ENCODE measurements at regions not wholly inside any gene's neighbourhood (a gene's known extent, or its start where the extent isn't known, plus 50 kb on each side); places are given as distances from the start of the nearest gene placed in this dataset.
"Not testable (repeated sequence)": the region's sequence is repeated elsewhere in the genome, so short reads cannot be mapped to it uniquely, and the experiment has no call there.

DNA sequence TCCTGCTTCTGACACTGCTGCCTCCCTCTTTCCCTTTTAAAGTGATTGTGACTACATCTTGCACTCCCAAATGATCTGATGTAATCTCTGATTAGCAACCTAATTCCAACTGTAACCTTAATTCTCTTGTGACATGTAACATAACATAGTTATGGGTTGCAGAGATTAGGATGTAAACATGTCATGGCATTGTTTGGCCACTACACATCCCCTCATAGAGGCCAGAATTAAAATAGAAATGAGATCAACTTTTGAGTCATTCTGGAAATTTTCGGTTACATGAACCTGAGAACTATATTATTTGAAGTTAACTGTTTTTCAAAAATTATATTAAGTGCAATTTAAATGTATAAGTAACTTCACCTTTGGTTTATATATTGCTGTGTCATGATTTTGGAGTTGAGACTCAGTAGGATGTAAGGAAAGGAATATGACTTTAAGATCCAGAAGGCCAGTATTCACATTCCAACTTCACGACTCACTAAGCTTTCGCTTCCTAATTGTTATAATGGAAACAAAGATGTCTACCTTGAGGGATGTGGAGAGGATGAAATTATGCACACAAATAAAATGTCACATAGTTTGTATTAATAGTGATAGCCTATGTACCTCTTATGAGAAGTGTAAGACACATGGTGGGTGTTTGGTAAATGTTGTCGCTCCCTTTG is 611.9 kb upstream of the MAP3K7 start:
- DNase-seq (ENCODE audit: extremely low read depth, low read depth, low spot score) = no peak

DNA sequence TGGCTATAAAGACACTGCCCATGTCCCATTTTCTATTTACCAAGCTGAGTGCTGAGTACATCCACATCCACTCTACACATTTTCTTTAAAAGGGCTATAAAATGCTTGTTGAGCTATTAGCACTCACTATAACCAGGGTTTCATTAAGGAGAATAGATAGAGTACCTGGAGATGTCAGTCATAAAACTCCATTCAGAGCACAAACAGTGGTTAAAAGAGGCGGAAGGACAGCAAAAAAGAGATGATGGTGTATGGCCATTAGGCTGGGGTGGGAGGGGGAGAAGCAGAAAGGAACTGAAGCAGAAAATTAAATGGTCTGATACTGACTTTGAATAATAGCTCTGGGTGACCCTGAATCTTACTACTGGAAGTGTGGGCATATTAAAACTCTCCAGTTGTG is 609.9 kb upstream of the MAP3K7 start:
- no peak for DNase-seq (ENCODE audit: extremely low read depth, low read depth, low spot score)

DNA sequence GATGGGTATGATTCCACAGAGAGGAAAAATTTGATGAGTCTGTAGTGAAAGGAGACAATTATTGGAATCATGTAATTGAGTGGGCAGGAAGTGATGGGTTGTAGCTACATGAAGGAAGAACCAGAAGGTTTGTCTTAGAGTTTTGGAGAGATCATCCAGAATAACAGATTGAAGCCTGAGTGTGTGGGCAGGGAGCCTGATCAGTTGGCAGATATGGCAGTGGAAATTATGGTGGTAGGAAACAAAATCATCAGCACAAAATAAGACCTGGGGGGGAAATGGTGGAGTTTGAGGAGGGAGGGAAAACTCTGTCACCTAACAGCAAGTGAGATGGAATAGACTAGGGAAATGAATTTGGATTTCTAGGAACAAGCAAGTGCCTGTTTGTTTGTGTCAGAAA is 606.6 kb upstream of the MAP3K7 start:
- DNase-seq (ENCODE audit: extremely low read depth, low read depth, low spot score) = no peak

DNA sequence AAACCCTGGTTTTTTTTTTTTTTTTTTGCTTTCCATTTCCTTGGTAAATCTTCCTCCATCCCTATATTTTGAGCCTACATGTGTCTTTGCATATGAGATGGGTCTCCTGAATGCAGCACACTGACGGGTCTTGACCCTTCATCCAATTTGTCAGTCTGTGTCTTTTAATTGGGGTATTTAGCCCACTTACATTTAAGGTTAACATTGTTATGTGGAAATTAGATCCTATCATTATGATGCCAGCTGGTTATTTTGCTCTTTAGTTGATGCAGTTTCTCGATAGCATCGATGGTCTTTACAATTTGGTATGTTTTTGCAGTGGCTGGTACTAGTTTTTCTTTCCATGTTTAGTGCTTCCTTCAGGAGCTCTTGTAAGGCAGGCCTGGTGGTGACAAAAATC is 603.2 kb upstream of the MAP3K7 start:
- not testable (repeated sequence) for DNase-seq (ENCODE audit: extremely low read depth, low read depth, low spot score)

DNA sequence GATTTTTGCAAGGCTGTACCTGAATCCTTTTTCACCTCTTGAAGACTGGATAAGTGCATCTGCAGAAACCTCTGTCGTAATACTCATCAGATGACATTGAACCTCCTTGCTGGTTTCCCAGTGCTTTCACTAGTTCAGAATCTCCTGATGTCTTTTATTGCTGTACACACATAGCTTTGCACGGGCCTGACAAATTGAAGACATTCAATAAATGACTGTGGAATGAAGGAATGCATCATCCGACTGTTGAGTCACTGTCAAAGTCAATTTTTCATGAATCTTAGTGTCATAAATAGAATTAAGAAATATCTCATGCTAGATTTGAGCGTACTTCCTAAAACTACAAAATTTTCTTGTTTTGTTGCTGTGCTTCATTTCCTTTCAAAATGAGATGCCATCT is 598.2 kb upstream of the MAP3K7 start:
- DNase-seq (ENCODE audit: extremely low read depth, low read depth, low spot score) = no peak

DNA sequence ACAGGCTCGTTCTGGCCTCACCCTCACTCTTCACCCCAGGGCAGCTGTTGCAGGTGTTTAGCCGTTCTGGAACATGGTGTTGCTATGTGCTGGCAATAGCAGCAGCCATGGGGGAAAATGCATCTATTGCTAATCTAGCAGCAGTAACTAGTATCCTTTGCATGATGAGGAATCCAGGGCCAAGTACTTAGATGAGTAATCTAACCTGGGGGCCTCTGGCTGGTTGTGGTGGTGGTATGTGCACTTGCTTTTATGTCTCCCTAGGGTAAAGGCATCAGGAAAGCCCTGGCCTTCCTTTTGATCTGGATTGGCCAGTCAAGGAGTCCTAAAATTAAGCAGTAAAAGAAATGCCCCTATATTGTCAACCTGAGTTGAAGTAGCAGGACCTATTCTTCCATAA is 594.5 kb upstream of the MAP3K7 start:
- no peak for DNase-seq (ENCODE audit: extremely low read depth, low read depth, low spot score)

DNA sequence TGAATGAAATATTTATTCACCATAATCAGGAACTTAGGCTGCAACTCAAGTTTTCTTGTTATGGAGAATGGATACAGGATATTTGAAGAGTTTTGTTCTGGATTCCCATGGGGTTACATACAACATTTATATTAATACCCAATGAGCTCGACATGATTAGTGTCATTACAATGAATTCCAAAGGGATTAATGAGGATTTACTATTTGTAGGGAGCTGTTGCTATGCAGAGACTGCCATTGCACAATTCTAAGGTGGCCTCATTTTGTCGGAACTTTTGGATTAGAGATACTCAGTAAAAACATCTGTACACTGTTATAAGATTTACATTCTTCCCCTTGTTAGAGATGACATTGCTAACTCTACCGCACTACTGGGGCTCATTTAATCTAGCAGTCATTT is 586.8 kb upstream of the MAP3K7 start:
- no peak for DNase-seq (ENCODE audit: extremely low read depth, low read depth, low spot score)

DNA sequence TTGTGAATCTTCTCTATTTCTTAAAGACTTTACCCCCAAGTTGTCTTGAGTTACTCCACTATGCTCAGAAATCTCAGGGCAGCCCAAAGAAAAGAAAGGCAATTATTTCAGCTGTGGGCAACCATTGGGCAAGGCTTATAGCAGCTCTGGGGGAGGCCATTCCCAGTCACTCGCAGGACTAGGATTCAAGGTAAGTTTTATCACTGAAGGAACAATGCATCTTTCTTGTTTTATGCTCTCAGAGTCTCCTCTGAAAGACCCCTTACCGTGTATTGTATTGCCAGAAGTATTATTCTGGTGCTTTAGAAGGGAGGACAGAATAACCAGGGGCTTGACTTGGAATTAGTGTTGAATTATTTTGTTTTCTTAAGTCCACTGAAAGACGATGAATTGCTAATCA is 586.3 kb upstream of the MAP3K7 start:
- no peak for DNase-seq (ENCODE audit: extremely low read depth, low read depth, low spot score)

DNA sequence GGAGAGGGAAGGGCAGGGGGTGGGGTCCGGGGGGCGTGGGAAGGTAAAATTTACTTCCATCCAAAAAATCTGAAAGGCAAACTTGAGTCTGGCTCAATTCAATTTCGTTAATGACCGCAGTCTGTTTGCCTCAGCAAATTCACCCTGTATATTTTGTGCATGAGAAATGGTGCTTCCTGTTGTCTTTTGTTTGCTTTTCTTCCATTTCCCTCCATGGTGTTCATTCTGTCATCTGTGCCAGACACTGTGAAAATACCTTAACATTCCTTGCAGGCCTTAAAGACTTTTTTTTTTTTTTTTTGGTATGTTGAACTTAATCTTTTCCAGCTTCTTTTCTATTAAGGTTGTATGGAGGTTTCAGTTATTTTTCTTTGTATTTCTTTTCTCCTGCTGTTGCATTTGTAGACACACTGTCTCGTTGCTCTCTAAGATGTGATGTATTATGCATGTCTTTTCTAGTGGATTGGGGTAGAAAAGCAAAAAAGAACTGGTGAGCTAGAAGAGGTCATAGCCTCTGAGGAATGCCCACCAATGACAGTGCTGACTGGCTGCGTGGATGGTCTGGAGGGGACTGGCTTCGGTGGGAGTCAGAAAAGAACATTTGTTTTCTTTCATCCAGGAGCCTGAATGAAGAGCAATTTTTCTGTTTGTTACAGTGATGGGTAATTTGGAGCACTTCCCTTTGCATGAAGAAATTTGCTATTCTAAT is 585.0 kb upstream of the MAP3K7 start:
- DNase-seq (ENCODE audit: extremely low read depth, low read depth, low spot score) = no peak

DNA sequence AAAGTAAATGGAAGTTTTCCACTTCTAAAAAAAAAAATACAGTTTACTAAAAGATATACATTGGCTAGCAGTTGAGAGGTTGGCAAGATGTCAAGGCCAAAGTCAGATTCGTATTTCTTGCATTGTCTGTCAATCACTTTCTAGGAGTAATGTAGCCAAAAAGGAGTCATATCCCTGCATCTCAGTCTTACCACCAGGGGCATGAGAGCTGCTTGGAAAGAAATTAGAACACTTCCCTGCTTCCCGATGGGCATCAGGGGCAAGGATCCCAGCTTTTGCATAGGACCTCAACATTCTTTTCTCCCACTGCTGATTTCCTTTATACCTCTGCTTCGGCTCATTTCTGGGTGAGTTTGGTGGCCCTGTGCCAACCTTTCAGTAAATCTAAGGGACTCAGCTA is 581.0 kb upstream of the MAP3K7 start:
- no peak for DNase-seq (ENCODE audit: extremely low read depth, low read depth, low spot score)

DNA sequence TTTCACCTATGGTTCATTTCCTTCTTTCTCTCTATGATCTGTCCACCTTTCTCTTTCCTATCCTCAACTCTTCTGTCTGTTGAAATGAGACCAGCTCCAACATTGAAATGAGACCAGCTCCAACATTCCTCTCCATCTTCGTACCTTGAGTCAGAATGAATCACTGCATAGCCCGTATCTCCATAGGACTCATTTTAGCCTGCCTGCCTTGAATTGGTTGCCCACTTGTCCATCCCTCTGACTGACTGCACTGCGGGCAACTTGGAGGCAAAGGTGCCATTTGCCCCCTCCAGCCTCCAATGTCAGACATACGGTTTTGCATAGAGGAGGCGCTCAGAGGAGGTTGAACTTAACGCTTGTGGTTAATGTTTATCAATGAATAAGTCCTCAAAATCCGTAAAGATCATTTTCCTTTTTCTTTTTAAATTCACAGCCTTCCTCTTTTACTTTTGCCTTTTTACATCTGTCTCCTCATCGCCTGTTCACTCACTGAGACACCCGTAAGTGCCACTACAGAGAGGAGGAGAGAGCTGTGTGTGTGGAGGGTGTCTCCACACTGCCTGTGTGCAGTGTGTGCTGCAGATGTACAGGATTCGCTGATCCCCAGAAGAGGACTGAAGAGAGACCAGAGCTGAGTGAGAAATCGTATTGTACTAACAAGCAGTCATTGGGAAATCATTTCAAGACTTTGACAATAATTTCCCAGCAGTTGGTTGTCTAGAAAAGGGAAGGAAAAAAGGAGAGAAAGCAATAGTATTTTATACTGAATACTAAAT is 579.6 kb upstream of the MAP3K7 start:
- DNase-seq (ENCODE audit: extremely low read depth, low read depth, low spot score) = no peak

DNA sequence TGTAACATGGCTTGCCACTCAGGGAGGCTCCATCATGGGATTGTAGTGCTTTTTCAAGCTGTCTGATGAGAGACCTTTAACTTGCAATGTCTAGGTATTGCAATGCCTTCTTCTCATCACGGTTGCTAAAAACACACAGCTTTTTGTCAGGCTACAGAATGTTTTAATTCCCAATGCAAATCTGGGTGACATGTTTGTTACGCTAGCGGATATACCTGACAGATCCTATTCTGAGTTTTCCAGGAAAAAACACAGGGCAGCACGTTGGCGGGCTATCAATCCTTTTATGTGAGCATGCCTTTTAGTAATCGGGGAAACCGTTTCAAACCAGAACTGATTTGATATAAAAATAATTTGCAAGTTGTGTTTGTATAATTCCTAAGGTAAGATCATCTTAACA is 577.2 kb upstream of the MAP3K7 start:
- no peak for DNase-seq (ENCODE audit: extremely low read depth, low read depth, low spot score)

DNA sequence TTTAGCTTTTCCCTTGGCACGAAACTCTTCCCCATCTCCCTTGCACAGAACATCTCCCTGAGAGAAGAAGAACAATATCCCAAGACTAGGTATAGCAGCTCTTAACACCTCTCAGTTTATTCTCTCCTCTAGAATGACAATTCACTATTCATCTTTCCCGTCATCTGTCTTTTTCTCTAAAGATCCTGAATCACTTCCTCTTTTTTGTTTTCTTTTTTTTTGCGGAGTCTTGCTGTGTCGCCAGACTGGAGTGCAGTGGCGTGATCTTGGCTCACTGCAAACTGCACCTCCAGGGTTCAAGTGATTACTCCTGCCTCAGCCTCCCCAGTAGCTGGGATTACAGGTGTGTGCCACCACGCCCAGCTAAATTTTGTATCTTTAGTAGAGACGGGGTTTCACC is 574.4 kb upstream of the MAP3K7 start:
- DNase-seq (ENCODE audit: extremely low read depth, low read depth, low spot score) = no peak

DNA sequence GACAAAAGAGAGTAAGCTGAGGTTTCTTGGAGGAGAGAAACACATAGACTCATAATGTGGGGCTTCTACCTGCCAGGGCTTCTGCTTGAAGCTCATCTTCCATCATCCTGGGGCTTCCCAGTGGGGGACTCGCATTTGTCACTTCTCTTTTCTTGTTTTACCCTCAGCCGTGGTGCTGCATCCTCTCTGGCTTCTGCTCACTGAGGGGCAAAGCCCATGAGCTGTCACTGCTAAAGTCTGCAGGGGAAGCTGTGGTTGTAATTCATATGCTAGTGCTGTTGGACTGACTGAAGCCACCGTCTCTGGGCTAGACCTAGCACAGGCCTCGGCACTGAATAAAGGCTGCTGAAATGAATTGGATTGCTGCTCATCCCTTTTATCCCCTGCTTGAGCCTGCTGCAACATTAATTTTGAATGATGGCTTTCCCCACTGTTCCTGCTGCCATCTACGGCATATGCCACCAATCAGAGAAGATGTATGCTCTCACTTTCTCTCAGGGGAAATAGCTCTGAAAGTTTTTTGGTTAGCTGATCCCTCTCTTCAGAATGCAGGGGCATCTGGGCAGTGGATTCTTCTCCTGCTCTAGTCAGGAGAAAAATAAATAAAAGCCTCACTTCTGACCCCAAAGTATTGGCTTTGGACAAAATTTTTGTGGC is 568.4 kb upstream of the MAP3K7 start:
- DNase-seq (ENCODE audit: extremely low read depth, low read depth, low spot score) = no peak

DNA sequence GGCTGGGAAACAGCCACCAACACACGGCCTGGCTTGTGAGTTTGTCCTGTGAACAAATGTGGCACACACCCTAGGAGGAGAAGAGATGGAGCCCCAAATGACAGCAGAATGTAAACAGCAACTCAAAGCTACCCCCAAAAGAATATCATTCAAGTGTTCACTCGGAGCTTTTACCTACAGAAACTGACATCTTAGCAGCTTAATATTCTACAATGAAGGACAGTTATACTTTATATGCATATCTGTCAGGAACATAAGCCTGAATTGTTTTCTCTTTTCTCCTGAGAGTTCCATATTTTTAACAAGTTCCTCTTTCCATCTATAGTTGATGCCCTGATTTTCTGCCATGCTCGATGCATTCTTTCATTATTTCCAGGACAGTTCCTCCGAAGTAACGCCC is 566.0 kb upstream of the MAP3K7 start:
- DNase-seq (ENCODE audit: extremely low read depth, low read depth, low spot score) = no peak

DNA sequence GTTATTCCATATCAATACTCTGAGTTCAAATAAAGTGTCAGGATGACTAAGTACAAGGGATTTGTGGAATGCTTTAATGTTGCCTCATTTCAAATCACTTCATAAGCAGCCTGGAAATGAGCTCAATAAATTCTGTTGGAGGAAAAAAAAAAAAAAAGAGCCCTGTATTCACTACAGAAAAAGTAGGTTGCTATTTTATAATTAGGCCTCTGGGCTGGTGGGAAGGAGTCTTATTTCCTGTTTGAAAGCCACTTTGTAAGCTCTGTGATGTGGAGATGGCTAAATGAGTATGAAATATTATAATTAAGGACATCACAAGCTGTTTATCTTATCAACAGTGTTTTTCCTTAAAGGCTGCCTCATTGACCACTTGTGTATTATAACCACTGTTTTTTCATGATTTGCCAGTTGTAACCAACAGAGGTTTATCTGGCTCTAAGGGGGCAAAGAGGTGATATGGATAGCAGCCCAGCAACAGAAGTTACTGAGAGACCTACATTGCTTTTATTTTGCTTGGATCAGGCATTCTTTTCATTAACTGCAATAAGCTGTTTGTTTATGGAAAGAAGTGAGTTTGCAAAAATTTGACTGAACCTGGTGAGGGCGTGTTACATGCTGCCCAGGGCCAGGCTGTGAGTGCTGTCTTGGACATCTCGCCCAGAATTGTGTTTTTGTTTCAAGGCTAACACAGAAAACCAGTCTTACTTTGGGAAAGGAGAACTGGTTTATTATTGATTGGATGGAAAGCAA is 563.3 kb upstream of the MAP3K7 start:
- DNase-seq (ENCODE audit: extremely low read depth, low read depth, low spot score) = no peak

DNA sequence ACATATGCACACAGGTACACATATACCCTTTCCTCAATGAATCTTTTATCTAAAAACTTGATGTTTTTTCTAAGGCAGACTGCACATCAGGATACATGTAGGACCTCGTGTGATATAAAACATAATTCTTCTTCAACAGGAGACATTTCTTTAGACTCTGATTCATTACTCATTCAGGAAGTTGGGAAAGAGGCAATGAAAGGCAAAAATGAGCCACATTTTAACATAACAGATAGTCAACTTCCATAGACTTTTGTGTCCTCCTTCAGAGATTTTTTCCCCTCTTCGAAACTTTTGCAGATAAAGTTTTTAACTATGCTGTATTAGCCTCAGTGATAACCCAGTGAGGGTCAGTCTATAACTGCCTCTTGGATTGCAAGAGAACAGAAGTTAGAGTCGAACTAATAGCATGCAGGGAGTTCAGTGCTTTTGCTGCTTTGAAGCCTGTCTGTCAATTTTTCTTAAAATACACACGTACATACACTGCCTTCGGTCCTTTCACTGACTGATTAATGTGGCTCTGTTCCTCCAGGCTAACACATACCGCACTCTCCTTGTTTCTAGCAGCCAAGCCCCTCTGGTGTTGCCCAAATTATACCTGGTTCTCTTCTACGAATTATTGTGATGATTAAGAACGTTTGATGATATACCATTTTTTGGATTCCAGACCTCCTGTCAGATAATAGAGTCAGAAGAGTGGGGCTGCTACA is 562.5 kb upstream of the MAP3K7 start:
- DNase-seq (ENCODE audit: extremely low read depth, low read depth, low spot score) = no peak

DNA sequence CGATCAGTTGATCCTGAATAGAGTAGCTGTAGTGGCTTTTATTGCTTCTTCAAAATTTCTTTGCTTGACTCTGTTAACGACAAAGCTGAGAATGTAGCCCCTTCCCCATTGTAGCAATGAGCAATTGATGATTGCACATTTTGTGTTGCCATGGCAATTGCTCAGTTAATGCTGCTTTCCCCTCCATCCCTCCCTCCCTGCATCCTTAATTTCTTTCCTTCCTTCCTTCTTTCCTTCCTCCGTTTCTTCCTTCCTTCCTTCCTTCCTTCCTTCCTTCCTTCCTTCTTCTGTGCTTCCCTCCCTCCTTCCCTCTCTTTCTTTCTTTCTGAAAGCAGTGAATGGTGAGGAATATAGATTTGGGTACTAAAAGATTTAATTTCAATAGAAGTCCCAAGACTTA is 557.3 kb upstream of the MAP3K7 start:
- no peak for DNase-seq (ENCODE audit: extremely low read depth, low read depth, low spot score)

DNA sequence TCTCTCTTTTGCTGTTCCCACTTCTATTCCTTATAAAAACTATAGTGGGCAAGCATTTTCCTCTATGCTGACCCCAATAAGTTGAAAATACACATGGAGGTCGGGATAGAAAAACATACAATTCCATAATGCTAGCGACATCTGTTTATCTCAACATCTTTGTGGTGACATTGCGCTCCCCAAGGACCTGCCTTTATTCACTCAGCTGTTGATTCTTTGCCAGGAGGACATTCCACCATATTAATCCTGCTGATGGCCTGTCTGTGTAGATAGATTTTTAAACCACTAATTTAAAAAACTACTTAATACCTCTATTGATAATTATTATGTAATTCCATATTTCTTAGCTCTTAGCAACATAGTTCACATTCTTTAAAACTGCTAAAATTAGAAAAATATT is 555.3 kb upstream of the MAP3K7 start:
- no peak for DNase-seq (ENCODE audit: extremely low read depth, low read depth, low spot score)

DNA sequence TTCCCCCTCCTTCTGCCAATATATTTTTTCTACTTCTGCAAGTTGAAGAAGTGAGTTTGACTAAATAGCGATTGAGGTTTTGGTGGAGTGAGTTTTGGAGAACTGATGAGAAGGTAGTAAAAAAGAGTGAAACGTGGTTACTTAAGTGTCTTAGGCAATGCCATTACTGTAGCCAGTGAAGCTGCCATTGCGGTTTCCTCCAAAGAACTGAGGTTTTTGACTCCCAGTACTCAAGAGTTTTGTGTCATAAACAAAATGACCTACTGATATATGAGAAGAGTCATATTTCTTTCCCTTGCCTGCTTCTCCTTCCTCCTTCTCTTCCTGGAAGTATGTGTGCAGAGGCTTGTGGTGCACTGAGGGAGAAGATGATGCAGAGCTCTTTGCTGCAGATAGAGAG is 554.5 kb upstream of the MAP3K7 start:
- DNase-seq (ENCODE audit: extremely low read depth, low read depth, low spot score) = no peak
